Activated CD4-positive, alpha-beta memory T cell treated with anti-CD3 and anti-CD28 coated beads for 36 hours (primary cell): ENCODE measurements at regions not wholly inside any gene's neighbourhood (a gene's known extent, or its start where the extent isn't known, plus 50 kb on each side); places are given as distances from the start of the nearest gene placed in this dataset.
A peak's percentile ranks its signal among the peaks of the same experiment; 100 is the strongest.
"Not testable (repeated sequence)": the region's sequence is repeated elsewhere in the genome, so short reads cannot be mapped to it uniquely, and the experiment has no call there.

ENCODE experiments used
- CTCF ChIA-PET: fragments of 350-600 bp; sonication (Branson Sonifier 250); formaldehyde crosslinking; loops from one replicate; lab custom pipeline; 2021; ENCODE audit warnings: antibody characterized with exemption, inconsistent platforms; lab: Charles Lee
- POLR2A ChIA-PET: fragments of 350-600 bp; sonication (Branson Sonifier 250); formaldehyde crosslinking; loops from one replicate; lab custom pipeline; 2021; ENCODE audit warnings: antibody characterized with exemption; lab: Charles Lee
- DNase-seq: peaks from one replicate; pipeline ENCODE4 v3.0.0-alpha.2; 2020
- H3K27ac Mint-ChIP-seq: one replicate; pipeline ENCODE4 v1.8.0; 2021; ENCODE audit warnings: mixed read lengths
- H3K27me3 Mint-ChIP-seq: one replicate; pipeline ENCODE4 v1.8.0; 2021; ENCODE audit warnings: mixed read lengths
- H3K36me3 Mint-ChIP-seq: one replicate; pipeline ENCODE4 v1.8.0; 2021; ENCODE audit warnings: mixed read lengths
- H3K4me1 Mint-ChIP-seq: one replicate; pipeline ENCODE4 v1.8.0; 2021; ENCODE audit warnings: low read depth, mixed read lengths
- H3K4me3 Mint-ChIP-seq: one replicate; pipeline ENCODE4 v1.8.0; 2021; ENCODE audit warnings: mild to moderate bottlenecking, mixed read lengths
- H3K9me3 Mint-ChIP-seq: one replicate; pipeline ENCODE4 v1.8.0; 2021; ENCODE audit warnings: mixed read lengths
- intact Hi-C: fragments of 100-400 bp; cut with micrococcal nuclease; formaldehyde crosslinking; loops from one replicate; pipeline ENCODE4 v1.15.1; 2023

DNA sequence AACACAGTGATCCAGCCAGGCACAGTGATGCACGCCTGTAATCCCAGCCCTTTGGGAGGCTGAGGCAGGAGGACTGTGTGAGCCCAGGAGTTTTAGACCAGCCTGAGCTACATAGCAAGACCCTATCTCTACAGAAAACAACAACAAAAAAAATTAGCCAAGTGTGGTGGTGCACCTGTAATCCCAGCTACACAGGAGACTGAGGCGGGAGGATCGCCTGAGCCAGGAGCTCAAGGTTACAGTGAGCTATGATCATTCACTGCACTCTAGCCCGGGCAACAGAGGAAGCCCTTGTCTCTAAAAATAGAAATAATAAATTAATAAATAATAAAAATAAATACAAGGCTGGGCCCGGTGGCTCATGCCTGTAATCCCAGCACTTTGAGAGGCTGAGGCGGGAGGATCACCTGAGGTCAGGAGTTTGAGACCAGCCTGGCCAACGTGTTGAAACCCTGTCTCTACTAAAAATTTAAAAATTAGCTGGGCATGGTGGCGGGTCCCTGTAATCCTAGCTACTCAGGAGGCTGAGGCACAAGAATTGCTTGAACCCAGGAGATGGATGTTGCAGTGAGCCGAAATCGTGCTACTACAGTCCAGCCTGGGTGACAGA is 75.5 kb upstream of the GRIN2A start:
- CTCF ChIA-PET, result interaction anchor here (0.6 to 11.4 kb wide), 10 partner anchors 8 to 553 kb away, joined by 3 to 121 read pairs (median 4); no protein-coding TSS in a partner anchor
- H3K4me3 Mint-ChIP-seq, H3K4me1 Mint-ChIP-seq, H3K9me3 Mint-ChIP-seq, POLR2A ChIA-PET, H3K36me3 Mint-ChIP-seq, H3K27me3 Mint-ChIP-seq, DNase-seq, H3K27ac Mint-ChIP-seq: not testable (repeated sequence)
- intact Hi-C loops, result loop anchor here (1.0 to 2.0 kb wide), 4 partner anchors 57 to 479 kb away; no protein-coding TSS in a partner anchor

DNA sequence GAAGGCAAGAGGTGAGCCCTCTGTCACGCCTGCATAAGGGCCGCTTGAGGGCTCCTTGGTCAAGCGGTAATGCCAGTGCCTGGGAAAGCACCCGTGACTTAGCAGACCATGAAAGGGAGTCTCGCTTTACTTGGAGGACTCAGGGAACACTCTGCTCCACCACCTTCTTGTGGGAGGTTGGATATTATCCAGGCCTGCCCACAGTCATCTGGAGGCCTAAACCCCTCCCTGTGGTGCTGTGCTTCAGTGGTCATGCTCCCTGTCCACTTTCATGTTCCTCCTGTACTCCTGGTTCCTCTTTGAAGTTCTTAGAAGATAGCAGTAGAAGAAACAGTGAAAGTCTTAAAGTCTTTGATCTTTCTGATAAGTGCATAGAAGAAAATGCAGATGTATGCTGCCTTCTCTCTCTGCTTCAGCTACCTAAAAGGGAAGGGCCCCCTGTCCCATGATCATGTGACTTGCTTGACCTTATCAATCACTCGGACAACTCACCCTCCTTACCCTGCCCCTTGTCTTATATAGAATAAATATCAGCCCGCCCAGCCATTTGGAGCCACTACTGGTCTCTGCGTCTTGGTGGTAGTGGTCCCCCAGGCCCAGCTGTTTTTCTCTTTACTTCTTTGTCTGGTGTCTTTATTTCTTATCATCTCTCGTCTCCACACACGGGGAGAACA is 76.8 kb upstream of the GRIN2A start:
- CTCF ChIA-PET, result interaction anchor here (1.3 to 11.4 kb wide), 2 partner anchors 249 to 256 kb away, joined by 3 to 121 read pairs; no protein-coding TSS in a partner anchor
- H3K36me3 Mint-ChIP-seq, POLR2A ChIA-PET, H3K27me3 Mint-ChIP-seq, H3K4me3 Mint-ChIP-seq, H3K9me3 Mint-ChIP-seq, intact Hi-C loops, H3K4me1 Mint-ChIP-seq, DNase-seq, H3K27ac Mint-ChIP-seq: not testable (repeated sequence)

DNA sequence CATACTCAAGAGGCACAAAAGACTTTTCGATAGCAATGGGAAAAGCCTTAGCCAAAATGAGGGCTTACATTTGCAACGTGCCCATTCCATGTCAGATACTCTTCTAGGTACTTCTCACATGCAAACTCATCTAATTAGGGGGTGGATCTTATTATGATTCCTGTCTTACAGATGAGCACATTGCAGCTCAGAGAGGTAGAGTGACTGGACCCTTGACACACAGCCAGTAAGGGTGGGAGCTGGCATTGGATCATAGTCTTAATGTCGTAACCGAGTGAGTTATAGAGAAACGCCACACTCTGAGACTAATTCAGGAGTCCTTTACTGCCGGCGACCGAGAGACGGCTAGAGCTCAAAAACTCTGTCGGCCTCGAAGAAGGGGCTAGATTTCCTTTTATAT is 78.8 kb upstream of the GRIN2A start:
- POLR2A ChIA-PET, result no interaction called here

DNA sequence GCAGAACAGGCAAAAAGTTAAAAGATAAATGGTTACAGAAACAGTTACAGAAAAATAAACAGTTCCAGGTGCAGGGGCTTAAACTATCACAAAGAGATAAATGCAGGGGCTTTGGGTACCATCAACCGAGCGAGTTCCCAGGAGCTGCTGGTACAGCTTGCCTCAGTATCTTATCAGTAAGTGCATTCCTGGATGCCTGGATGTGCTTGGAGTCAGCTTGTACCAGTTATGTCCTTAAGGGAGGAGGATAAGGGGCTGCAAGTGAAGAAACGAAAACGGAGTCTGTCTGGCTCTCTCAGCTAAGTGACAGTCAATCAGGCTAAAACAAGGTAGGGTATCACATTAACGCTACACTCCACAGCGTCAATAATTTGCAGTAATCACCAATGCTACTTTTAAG is 79.3 kb upstream of the GRIN2A start:
- CTCF ChIA-PET, result interaction anchor here (11.4 kb wide), 1 partner anchor 246 kb away, joined by 121 read pairs; no protein-coding TSS in a partner anchor
- POLR2A ChIA-PET, intact Hi-C loops, H3K36me3 Mint-ChIP-seq, H3K9me3 Mint-ChIP-seq, H3K4me1 Mint-ChIP-seq, H3K27me3 Mint-ChIP-seq, H3K27ac Mint-ChIP-seq, H3K4me3 Mint-ChIP-seq, DNase-seq: not testable (repeated sequence)

More for the DNA sequence above, 78.8 kb upstream of the GRIN2A start:
- Mint-ChIP-seq H3K27ac (no peak overlapping the region), H3K27me3 (peaks cover 2% of the 10 kb centered on the region), H3K4me3 (no peak overlapping the region), H3K4me1 (peaks cover 8% of the 10 kb centered on the region), H3K9me3 (no peaks in the 10 kb centered on the region), H3K36me3 (no peaks in the 10 kb centered on the region)
- no peak for DNase-seq
- CTCF ChIA-PET, result interaction anchor here (11.4 kb wide), 1 partner anchor 247 kb away, joined by 121 read pairs; no protein-coding TSS in a partner anchor
- intact Hi-C loops, result no loop called here

DNA sequence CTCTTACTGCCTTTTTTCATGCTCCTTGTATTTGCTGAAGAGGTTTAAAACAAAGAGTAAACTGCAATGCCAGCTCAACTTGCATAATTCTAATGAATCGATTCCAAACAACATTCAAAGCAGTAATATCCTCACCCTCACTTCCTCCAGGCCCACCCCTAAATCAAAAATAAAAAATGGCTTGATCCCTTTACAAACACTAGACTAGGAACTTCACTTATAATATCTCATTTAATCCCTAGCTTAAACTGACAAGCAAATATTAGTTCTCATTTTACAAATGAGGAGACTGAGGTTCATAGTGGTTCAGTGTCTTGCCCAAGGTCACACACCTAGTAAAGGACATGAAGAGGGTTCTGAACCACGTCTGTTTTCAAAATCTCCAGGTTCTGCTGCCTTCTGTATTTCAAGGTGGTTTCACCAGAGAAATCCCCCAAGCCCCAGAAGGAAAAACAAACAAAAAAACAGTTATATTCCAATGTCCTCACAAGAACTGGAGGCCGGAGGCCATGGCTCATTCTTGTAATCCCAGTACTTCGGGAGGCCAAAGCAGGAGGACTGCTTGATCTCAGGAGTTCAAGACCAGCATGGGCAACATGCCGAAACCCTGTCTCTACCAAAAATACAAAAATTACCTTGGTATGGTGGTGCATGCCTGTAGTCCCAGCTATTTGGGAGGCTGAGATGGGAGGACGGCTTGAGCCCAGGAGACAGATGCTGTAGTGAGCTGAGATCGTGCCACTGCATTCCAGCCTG is 80.3 kb upstream of the GRIN2A start:
- H3K9me3 Mint-ChIP-seq, result no peaks in the 10 kb centered on the region
- POLR2A ChIA-PET, result no interaction called here
- peaks cover 2% of the 10 kb centered on the region for H3K27me3 Mint-ChIP-seq
- CTCF ChIA-PET, result interaction anchor here (11.4 kb wide), 1 partner anchor 245 kb away, joined by 121 read pairs; no protein-coding TSS in a partner anchor
- no peak overlapping the region for H3K27ac Mint-ChIP-seq
- intact Hi-C loops, result no loop called here
- no peak for DNase-seq
- no peak overlapping the region for H3K4me3 Mint-ChIP-seq
- peaks cover 10% of the 10 kb centered on the region for H3K4me1 Mint-ChIP-seq
- no peaks in the 10 kb centered on the region for H3K36me3 Mint-ChIP-seq

DNA sequence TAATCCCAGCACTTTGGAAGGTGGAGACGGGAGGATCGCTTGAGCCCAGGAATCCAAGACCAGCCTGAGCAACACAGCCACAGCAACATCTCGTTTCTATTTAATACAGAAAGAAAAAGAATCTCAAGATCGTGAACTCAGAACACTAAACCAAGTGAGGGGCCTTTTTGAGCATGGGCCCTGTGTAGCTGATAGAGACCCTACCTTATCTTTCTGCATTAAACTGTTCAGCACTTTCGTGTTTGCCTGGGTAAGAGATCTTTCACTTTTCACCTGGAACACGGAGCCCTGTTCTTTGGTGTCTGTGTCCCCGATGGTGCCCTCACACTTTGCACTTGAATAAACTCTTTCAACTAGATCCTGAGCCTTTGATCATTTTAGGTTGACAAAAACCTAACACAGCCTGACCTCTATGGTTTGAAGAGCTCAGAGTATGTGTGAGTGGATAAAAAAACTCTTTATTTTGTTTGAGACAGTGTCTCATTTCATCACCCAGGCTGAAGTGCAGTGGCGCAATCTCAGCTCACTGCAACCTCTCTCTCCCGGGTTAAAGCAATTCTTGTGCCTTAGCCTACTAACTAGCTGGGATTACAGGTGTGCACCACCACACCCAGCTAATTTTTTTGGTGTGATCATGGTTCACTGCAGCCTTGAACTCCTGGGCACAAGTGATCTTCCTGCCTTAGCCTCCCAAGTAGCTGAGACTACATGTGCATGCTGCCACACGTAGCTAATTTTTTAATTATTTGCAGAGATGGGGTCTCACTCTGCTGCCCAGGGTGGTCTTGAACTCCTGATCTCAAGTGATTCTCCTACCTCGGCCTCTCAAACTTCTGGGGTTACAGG is 83.8 kb upstream of the GRIN2A start:
- POLR2A ChIA-PET, result no interaction called here
- intact Hi-C loops, result loop anchor here (2.0 kb wide), 1 partner anchor 245 kb away; no protein-coding TSS in a partner anchor
- no peak for DNase-seq

DNA sequence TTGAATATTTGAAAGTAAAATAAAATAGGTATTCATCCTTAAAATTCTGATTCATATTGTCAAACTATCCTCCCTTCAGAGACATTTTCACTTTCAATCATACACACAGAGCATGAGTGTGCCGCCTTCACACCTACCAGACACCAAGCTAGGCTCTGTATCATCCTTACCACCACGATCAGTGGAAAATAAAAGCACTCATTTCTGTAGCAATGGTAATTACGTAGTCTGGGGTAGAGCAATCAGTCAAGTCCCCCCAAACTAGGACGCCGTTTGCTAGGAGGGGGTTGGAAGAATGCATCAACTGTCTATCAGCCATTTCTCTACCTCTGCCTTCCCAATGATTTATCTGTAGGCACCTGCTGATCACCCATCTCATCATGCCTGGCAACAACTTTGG is 84.6 kb upstream of the GRIN2A start:
- POLR2A ChIA-PET, result no interaction called here
- H3K36me3 Mint-ChIP-seq, result no peaks in the 10 kb centered on the region
- peak; percentile 68 for DNase-seq
- peak overlapping the region; percentile 51 for H3K27ac Mint-ChIP-seq
- peaks cover 2% of the 10 kb centered on the region for H3K27me3 Mint-ChIP-seq
- peaks cover 10% of the 10 kb centered on the region for H3K4me1 Mint-ChIP-seq
- CTCF ChIA-PET, result interaction anchor here (1.2 to 1.4 kb wide), 2 partner anchors 10 to 243 kb away, joined by 4 to 7 read pairs; no protein-coding TSS in a partner anchor
- peaks cover under 1% of the 10 kb centered on the region for H3K9me3 Mint-ChIP-seq
- H3K4me3 Mint-ChIP-seq, result no peak overlapping the region
- intact Hi-C loops, result loop anchor here (2.0 kb wide), 1 partner anchor 244 kb away; no protein-coding TSS in a partner anchor

More for the DNA sequence above, 83.8 kb upstream of the GRIN2A start:
- CTCF ChIA-PET, result interaction anchor here (0.9 to 1.4 kb wide), 3 partner anchors 9 to 244 kb away, joined by 4 to 7 read pairs (median 4); no protein-coding TSS in a partner anchor
- H3K27ac Mint-ChIP-seq, result no peak overlapping the region
- H3K36me3 Mint-ChIP-seq, result no peaks in the 10 kb centered on the region
- peaks cover 10% of the 10 kb centered on the region for H3K4me1 Mint-ChIP-seq
- H3K4me3 Mint-ChIP-seq, result no peak overlapping the region
- H3K9me3 Mint-ChIP-seq, result no peaks in the 10 kb centered on the region
- peaks cover 2% of the 10 kb centered on the region for H3K27me3 Mint-ChIP-seq

DNA sequence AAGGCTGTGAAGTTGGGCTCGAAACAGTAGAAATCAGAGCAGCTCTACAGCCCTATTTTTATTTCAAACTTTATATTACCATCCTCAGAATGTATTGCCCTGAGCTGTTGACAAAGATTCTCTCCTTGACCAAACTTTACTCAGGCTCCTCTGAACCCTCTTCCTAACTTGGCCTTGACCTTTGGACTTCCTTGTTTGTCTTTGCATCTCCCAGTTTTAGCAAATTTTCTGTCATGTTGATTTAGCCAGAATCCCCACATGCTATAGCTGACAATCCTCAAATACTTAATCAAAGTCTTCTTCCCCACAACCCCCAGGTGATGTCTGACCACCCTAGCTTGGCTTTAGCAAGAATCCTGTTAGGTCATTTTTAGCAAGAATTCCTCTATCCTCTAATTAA is 87.4 kb upstream of the GRIN2A start:
- Mint-ChIP-seq H3K4me1 (peaks cover 10% of the 10 kb centered on the region), H3K9me3 (peaks cover 2% of the 10 kb centered on the region), H3K36me3 (no peaks in the 10 kb centered on the region), H3K4me3 (no peak overlapping the region), H3K27ac (no peak overlapping the region), H3K27me3 (peaks cover 2% of the 10 kb centered on the region)
- DNase-seq, result no peak
- ChIA-PET POLR2A (no interaction called here), CTCF (interaction anchor here (1.2 kb wide), 1 partner anchor 48 kb away, joined by 3 read pairs; no protein-coding TSS in a partner anchor)
- intact Hi-C loops, result no loop called here

DNA sequence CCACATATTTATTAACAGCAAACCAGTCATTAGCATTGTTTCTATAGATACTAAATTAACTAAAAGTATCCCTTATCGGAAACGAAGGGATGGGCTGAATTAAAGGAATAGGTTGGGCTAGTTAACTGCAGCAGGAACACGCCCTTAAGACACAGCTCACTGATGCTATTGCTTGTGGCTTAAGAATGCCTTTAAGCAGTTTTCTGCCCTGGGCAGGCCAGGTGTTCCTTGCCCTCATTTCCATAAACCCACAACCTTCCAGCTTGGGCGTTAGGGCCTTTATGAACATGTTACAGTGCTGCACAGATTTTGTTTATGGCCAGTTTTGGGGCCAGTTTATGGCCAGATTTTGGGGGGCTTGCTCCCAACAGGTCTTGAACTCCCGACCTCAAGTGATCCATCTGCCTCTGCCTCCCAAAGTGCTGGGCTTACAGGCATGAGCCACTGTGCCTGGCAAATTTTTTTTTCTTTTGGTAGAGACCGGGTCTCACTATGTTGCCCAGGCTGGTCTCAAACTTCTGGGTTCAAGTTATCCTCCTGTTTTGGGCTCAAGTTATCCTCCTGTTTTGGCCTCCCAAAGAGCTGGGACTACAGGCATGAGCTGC is 90.1 kb upstream of the GRIN2A start:
- H3K27ac Mint-ChIP-seq, DNase-seq, H3K9me3 Mint-ChIP-seq, H3K4me3 Mint-ChIP-seq, H3K4me1 Mint-ChIP-seq, intact Hi-C loops, H3K27me3 Mint-ChIP-seq, H3K36me3 Mint-ChIP-seq, POLR2A ChIA-PET: not testable (repeated sequence)
- CTCF ChIA-PET, result interaction anchor here (0.6 kb wide), 1 partner anchor 243 kb away, joined by 3 read pairs; no protein-coding TSS in a partner anchor

DNA sequence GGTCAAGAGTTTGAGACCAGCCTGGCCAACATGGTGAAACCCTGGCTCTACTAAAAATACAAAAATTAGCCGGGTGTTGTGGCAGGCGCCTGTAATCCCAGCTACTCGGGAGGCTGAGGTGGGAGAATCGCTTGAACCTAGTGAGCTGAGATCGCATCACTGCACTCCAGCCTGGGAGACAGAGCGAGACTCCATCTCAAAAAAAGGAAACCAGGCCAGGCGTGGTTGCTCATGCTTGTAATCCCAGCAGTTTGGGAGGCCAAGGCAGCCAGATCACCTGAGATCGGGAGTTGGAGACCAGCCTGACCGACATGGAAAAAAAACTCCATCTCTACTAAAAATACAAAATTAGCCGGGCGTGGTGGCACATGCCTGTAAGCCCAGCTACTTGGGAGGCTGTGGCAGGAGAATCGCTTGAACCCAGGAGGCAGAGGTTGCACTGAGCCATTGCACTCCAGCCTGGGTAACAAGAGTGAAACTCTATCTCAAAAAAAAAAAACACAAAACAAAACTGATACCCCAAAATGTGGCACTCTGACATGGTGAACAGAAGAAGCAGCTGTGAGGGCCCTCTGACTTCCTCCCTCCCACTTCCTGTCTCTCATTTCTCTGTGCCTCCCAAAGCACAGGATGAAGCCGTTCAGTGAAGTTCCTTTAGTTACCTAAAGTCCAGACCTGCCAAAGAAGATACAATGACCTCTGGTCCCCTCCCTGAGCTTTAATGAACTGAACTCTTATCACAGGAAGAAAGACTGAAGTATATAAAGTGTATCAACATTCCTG is 93.2 kb upstream of the GRIN2A start:
- H3K27me3 Mint-ChIP-seq, intact Hi-C loops, H3K27ac Mint-ChIP-seq, H3K36me3 Mint-ChIP-seq, POLR2A ChIA-PET, H3K4me1 Mint-ChIP-seq, H3K4me3 Mint-ChIP-seq: not testable (repeated sequence)
- CTCF ChIA-PET, result interaction anchor here (0.7 to 0.9 kb wide), 2 partner anchors 20 to 551 kb away, joined by 3 read pairs; no protein-coding TSS in a partner anchor
- peaks cover 10% of the 10 kb centered on the region for H3K9me3 Mint-ChIP-seq
- peak; percentile 17 for DNase-seq
